K562 (cell line): ENCODE measurements at regions not wholly inside any gene's neighbourhood (a gene's known extent, or its start where the extent isn't known, plus 50 kb on each side); places are given as distances from the start of the nearest gene placed in this dataset.

ENCODE experiments used
- ATAC-seq: fragments of 200-7000 bp; cut with Tn5 transposase; 3 replicates; pipeline ENCODE4 v1.9.1; 2020; ENCODE audit warnings: moderate library complexity
- BruUV-seq: library from RNA; stranded (reverse); fragments of 400-500 nt; replicated peaks from 2 replicates; lab custom pipeline; 2021; lab: Mats Ljungman, UMichigan
- CTCF ChIA-PET: fragments of 300-600 bp; formaldehyde crosslinking; extraction: SDS; loops from one replicate; lab custom pipeline; 2021; ENCODE audit warnings: low intra/inter-chr PET ratio; lab: Yijun Ruan, JAX
- POLR2A ChIA-PET: fragments of 300-600, 350-650 bp; sonication (Branson Sonifier 250); formaldehyde crosslinking; extraction: SDS; loops from one replicate; lab custom pipeline; 2021; ENCODE audit warnings: antibody characterized with exemption, inconsistent platforms; lab: Yijun Ruan, JAX
- DNase-seq, 4 experiments: peaks; one replicate each; pipeline versions ENCODE4 v3.0.0 to v3.0.0-alpha.2; 2011 to 2018; ENCODE audit warnings: low spot score in 3 of 4, mixed read lengths in 3 of 4; ENCODE audit errors: extremely low read depth in 1 of 4
- FAIRE-seq: peaks from 2 replicates; lab custom pipeline; 2011; peaks lifted over from hg19 to GRCh38; lab: Jason Lieb, UNC
- H2AFZ ChIP-seq: 2 replicates; pipeline ENCODE4 v1.6.0; 2011; ENCODE audit warnings: low read depth, low read length, control low read depth, inconsistent platforms
- H3K27ac ChIP-seq: fragments of 200-600 bp; 3 replicates; pipeline ENCODE4 v1.8.0; 2011; ENCODE audit warnings: low read depth, mild to moderate bottlenecking, control low read depth, inconsistent platforms, low read length, moderate library complexity, mixed read lengths; ENCODE audit errors: extremely low read depth
- H3K27me3 ChIP-seq, 2 experiments: fragments of 300-600 bp in 1 of 2; 2 replicates in 1 of 2; 3 replicates in 1 of 2; pipeline versions ENCODE4 v1.6.0 to v1.8.0; 2011; ENCODE audit warnings: inconsistent platforms in 2 of 2, low read length in 2 of 2, mild to moderate bottlenecking in 1 of 2, mixed read lengths in 1 of 2, moderate library complexity in 1 of 2; ENCODE audit not compliant: control insufficient read depth in 2 of 2, insufficient read depth in 2 of 2
- H3K36me3 ChIP-seq: fragments of 300-600 bp; 3 replicates; pipeline ENCODE4 v1.8.0; 2011; ENCODE audit warnings: mild to moderate bottlenecking, low read length, inconsistent platforms; ENCODE audit not compliant: control insufficient read depth, insufficient read depth
- H3K4me1 ChIP-seq, 2 experiments: fragments of 200-600 bp in 1 of 2; replicated peaks in 1 of 2; 2 replicates in 1 of 2; 3 replicates in 1 of 2; pipeline versions ENCODE4 v1.5.1 to v1.8.0; 2011; ENCODE audit warnings: inconsistent platforms in 2 of 2, low read length in 2 of 2, mild to moderate bottlenecking in 1 of 2, mixed read lengths in 1 of 2, moderate library complexity in 1 of 2; ENCODE audit not compliant: control insufficient read depth in 2 of 2, insufficient read depth in 2 of 2
- H3K4me2 ChIP-seq: 2 replicates; pipeline ENCODE4 v1.6.1; 2011; ENCODE audit warnings: low read length, control low read depth, inconsistent platforms, mixed read lengths; ENCODE audit not compliant: insufficient read depth
- H3K4me3 ChIP-seq: fragments of 200-600 bp; sonication (generic), shearing (Covaris generic); 2 replicates; pipeline ENCODE4 v1.5.1; 2016; ENCODE audit warnings: control low read depth, inconsistent platforms
- H3K79me2 ChIP-seq: fragments of 200-600 bp; 3 replicates; pipeline ENCODE4 v1.8.0; 2011; ENCODE audit warnings: low read length, inconsistent platforms; ENCODE audit not compliant: control insufficient read depth, insufficient read depth
- H3K9ac ChIP-seq, 2 experiments: 2 replicates each; pipeline versions ENCODE4 v1.6.0 to v1.6.1; 2011; ENCODE audit warnings: low read depth in 2 of 2, low read length in 2 of 2, control low read depth in 1 of 2, inconsistent platforms in 1 of 2, mild to moderate bottlenecking in 1 of 2, mixed read lengths in 1 of 2; ENCODE audit not compliant: insufficient read depth in 1 of 2
- H3K9me1 ChIP-seq: one replicate; pipeline ENCODE4 v1.6.0; 2011; ENCODE audit warnings: inconsistent platforms, mild to moderate bottlenecking, low read length, moderate library complexity; ENCODE audit not compliant: control insufficient read depth, insufficient read depth
- H3K9me3 ChIP-seq: replicated peaks from 2 replicates; pipeline ENCODE4 v1.5.1; 2011; ENCODE audit warnings: low read depth, low read length, inconsistent platforms; ENCODE audit not compliant: control insufficient read depth, insufficient read depth
- H4K20me1 ChIP-seq: replicated peaks from 2 replicates; pipeline ENCODE4 v1.6.1; 2011; ENCODE audit warnings: low read length, inconsistent platforms, mixed read lengths; ENCODE audit not compliant: control insufficient read depth, insufficient read depth
- TCF3 ChIP-seq: sonication (generic); formaldehyde crosslinking; IDR thresholded peaks from 2 replicates; pipeline ENCODE4 v1.4.0; 2020; ENCODE audit warnings: mild to moderate bottlenecking, missing genetic modification reagents
- ZNF507 ChIP-seq: conservative IDR thresholded peaks from 2 replicates; pipeline ENCODE4 v1.6.1; 2017; ENCODE audit warnings: missing genetic modification characterization, missing compliant biosample characterization
- WGBS: fragments of 100-300 bp; shearing (Covaris generic); methylation state at CpG from one replicate; pipeline ENCODE4 v1.1.6; 2016; ENCODE audit warnings: low coverage, mixed read lengths; ENCODE audit not compliant: insufficient coverage; ENCODE audit errors: missing lambda C conversion rate; 5-methylcytosine and 5-hydroxymethylcytosine counted together
- in situ Hi-C: fragments of 300-500 bp; cut with MboI; formaldehyde crosslinking; loops from 4 replicates; pipeline ENCODE4 v1.15.0; 2018; ENCODE audit warnings: inconsistent platforms, mixed read lengths
- intact Hi-C: fragments of 100-400 bp; cut with micrococcal nuclease; formaldehyde crosslinking; loops from 2 replicates; pipeline ENCODE4 v1.14.2; 2022
- TF ChIP-seq, protein P1 (sequence below), 3 experiments: fragments of 200-800 bp in 1 of 3; fragments of 250-450 bp in 1 of 3; fragments of 450-650 bp in 1 of 3; sonication (Bioruptor Pico) in 1 of 3; sonication (Bioruptor generic) in 1 of 3; formaldehyde crosslinking in 1 of 3; IDR thresholded peaks; 2 replicates each; pipeline versions ENCODE4 v1.6.1 to v1.8.0; 2016 to 2022; ENCODE audit warnings: mild to moderate bottlenecking in 2 of 3, missing genetic modification characterization in 2 of 3, missing compliant biosample characterization in 1 of 3, moderate library complexity in 1 of 3
- TF ChIP-seq, protein P2 (sequence below): sonication (generic); formaldehyde crosslinking; IDR thresholded peaks from 2 replicates; pipeline ENCODE4 v1.8.0; 2023; ENCODE audit warnings: mild to moderate bottlenecking, missing genetic modification reagents

DNA sequence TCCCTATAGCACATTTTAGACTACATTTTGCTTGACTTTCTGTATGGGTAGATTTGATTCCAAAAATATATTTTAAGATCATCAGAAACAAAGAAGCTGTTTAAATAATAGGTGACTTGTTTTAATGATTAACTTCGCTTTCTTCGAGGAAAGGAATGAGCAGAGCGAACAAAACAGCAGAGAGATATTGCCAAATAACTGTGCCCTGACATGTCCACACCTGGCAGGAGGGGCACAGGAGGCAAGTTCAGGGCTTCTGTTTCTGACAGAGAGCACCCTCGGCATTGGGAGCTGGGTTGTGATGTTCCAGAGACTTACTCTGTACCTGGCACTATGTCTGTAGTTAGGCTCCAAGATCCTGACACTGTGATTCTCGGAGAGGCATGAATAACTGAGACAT, 155.7 kb upstream of the SASH1 start (continued):
- TF ChIP-seq, protein P1, sequence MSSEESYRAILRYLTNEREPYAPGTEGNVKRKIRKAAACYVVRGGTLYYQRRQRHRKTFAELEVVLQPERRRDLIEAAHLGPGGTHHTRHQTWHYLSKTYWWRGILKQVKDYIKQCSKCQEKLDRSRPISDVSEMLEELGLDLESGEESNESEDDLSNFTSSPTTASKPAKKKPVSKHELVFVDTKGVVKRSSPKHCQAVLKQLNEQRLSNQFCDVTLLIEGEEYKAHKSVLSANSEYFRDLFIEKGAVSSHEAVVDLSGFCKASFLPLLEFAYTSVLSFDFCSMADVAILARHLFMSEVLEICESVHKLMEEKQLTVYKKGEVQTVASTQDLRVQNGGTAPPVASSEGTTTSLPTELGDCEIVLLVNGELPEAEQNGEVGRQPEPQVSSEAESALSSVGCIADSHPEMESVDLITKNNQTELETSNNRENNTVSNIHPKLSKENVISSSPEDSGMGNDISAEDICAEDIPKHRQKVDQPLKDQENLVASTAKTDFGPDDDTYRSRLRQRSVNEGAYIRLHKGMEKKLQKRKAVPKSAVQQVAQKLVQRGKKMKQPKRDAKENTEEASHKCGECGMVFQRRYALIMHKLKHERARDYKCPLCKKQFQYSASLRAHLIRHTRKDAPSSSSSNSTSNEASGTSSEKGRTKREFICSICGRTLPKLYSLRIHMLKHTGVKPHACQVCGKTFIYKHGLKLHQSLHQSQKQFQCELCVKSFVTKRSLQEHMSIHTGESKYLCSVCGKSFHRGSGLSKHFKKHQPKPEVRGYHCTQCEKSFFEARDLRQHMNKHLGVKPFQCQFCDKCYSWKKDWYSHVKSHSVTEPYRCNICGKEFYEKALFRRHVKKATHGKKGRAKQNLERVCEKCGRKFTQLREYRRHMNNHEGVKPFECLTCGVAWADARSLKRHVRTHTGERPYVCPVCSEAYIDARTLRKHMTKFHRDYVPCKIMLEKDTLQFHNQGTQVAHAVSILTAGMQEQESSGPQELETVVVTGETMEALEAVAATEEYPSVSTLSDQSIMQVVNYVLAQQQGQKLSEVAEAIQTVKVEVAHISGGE (CRISPR knock-in tag; IDR thresholded peaks at IDR 0.05) = no peak

- Histone ChIP-seq H3K4me3 (no peak overlapping the region), H3K4me2 (no peak overlapping the region), H3K27ac (no peak overlapping the region), H3K36me3 (no peaks in the 10 kb centered on the region), H3K9me1 (no peaks in the 10 kb centered on the region), H3K27me3 (peaks cover 0 to 7% of the 10 kb centered on the region in 2 experiments; a peak in 1 of 5 replicates), H3K9ac (no peak overlapping the region), H4K20me1 (no peaks in the 10 kb centered on the region), H3K4me1 (no peaks in the 10 kb centered on the region), H3K79me2 (no peaks in the 10 kb centered on the region), H2AFZ (no peak overlapping the region), H3K9me3 (no peaks in the 10 kb centered on the region)
- ATAC-seq (no peak), DNase-seq (no peak), FAIRE-seq (no peak)
- CTCF ChIA-PET = no interaction called here
- in situ Hi-C loops (no loop called here), intact Hi-C loops (no loop called here)
- BruUV-seq = no TSS peak
- POLR2A ChIA-PET = no interaction called here
- 26% methylated on average over 4 of the region's 4 CpGs for WGBS
- TF ChIP-seq, protein P2, sequence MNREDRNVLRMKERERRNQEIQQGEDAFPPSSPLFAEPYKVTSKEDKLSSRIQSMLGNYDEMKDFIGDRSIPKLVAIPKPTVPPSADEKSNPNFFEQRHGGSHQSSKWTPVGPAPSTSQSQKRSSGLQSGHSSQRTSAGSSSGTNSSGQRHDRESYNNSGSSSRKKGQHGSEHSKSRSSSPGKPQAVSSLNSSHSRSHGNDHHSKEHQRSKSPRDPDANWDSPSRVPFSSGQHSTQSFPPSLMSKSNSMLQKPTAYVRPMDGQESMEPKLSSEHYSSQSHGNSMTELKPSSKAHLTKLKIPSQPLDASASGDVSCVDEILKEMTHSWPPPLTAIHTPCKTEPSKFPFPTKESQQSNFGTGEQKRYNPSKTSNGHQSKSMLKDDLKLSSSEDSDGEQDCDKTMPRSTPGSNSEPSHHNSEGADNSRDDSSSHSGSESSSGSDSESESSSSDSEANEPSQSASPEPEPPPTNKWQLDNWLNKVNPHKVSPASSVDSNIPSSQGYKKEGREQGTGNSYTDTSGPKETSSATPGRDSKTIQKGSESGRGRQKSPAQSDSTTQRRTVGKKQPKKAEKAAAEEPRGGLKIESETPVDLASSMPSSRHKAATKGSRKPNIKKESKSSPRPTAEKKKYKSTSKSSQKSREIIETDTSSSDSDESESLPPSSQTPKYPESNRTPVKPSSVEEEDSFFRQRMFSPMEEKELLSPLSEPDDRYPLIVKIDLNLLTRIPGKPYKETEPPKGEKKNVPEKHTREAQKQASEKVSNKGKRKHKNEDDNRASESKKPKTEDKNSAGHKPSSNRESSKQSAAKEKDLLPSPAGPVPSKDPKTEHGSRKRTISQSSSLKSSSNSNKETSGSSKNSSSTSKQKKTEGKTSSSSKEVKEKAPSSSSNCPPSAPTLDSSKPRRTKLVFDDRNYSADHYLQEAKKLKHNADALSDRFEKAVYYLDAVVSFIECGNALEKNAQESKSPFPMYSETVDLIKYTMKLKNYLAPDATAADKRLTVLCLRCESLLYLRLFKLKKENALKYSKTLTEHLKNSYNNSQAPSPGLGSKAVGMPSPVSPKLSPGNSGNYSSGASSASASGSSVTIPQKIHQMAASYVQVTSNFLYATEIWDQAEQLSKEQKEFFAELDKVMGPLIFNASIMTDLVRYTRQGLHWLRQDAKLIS (CRISPR knock-in tag) = no peak
- TF ChIP-seq ZNF507 (no peak), TCF3 (no peak)
Observed at GRCh38 chr6:148192310-148192709, 150.3 kb upstream of the SASH1 start.
